WTC11 (cell line): ENCODE measurements at regions not wholly inside any gene's neighbourhood (a gene's known extent, or its start where the extent isn't known, plus 50 kb on each side); places are given as distances from the start of the nearest gene placed in this dataset.
"Not testable (repeated sequence)": the region's sequence is repeated elsewhere in the genome, so short reads cannot be mapped to it uniquely, and the experiment has no call there.

Experiments used
- ATAC-seq: fragments of 200-7000 bp; cut with Tn5 transposase; 2 replicates; pipeline ENCODE4 v1.10.0; 2021; ENCODE audit warnings: mild to moderate bottlenecking, moderate library complexity
- CTCF ChIA-PET: fragments of 300-600 bp; sonication (Branson Sonifier 250); formaldehyde crosslinking; loops from one replicate; lab custom pipeline; 2021; ENCODE audit warnings: antibody characterized with exemption; lab: Charles Lee
- POLR2A ChIA-PET: fragments of 350-600 bp; sonication (Branson Sonifier 250); formaldehyde crosslinking; loops from one replicate; lab custom pipeline; 2021; ENCODE audit warnings: antibody characterized with exemption; lab: Charles Lee
- DNase-seq: peaks from one replicate; pipeline ENCODE4 v3.0.0; 2021; ENCODE audit warnings: low spot score
- H3K27ac Mint-ChIP-seq: 2 replicates; pipeline ENCODE4 v1.8.0; 2021; ENCODE audit warnings: mixed read lengths
- H3K27me3 Mint-ChIP-seq: 2 replicates; pipeline ENCODE4 v1.8.0; 2021; ENCODE audit warnings: low read depth, mild to moderate bottlenecking, moderate library complexity, mixed read lengths
- H3K36me3 Mint-ChIP-seq: 2 replicates; pipeline ENCODE4 v1.8.0; 2021; ENCODE audit warnings: mixed read lengths
- H3K4me1 Mint-ChIP-seq: 2 replicates; pipeline ENCODE4 v1.8.0; 2022; ENCODE audit warnings: mixed read lengths
- H3K4me3 Mint-ChIP-seq: 2 replicates; pipeline ENCODE4 v1.8.0; 2021; ENCODE audit warnings: mild to moderate bottlenecking, moderate library complexity, mixed read lengths
- H3K9me3 Mint-ChIP-seq: 2 replicates; pipeline ENCODE4 v1.8.0; 2021; ENCODE audit warnings: mixed read lengths
- CREB1 ChIP-seq: sonication (generic); formaldehyde crosslinking; IDR thresholded peaks from 2 replicates; pipeline ENCODE4 v1.8.0; 2023; ENCODE audit warnings: mild to moderate bottlenecking, missing genetic modification reagents
- HMGA2 ChIP-seq: fragments of 250-450 bp; sonication (Bioruptor Pico); IDR thresholded peaks from 2 replicates; pipeline ENCODE4 v1.4.0; 2021; ENCODE audit warnings: mild to moderate bottlenecking, moderate library complexity
- NFE2L1 ChIP-seq: sonication (generic); formaldehyde crosslinking; IDR thresholded peaks from 2 replicates; pipeline ENCODE4 v1.8.1; 2023; ENCODE audit warnings: missing genetic modification reagents
- PREB ChIP-seq: sonication (generic); formaldehyde crosslinking; IDR thresholded peaks from 2 replicates; pipeline ENCODE4 v1.8.1; 2022; ENCODE audit warnings: mild to moderate bottlenecking, missing genetic modification reagents, moderate library complexity, borderline replicate concordance
- PRRX2 ChIP-seq: fragments of 250-450 bp; sonication (Bioruptor Pico); IDR thresholded peaks from 2 replicates; pipeline ENCODE4 v1.8.0; 2021; ENCODE audit warnings: mild to moderate bottlenecking
- SMAD4 ChIP-seq: sonication (generic); formaldehyde crosslinking; IDR thresholded peaks from 2 replicates; pipeline ENCODE4 v1.8.0; 2022; ENCODE audit warnings: mild to moderate bottlenecking, missing genetic modification reagents
- TEAD1 ChIP-seq: sonication (generic); formaldehyde crosslinking; IDR thresholded peaks from 2 replicates; pipeline ENCODE4 v1.8.0; 2022; ENCODE audit warnings: mild to moderate bottlenecking, missing genetic modification reagents
- TEAD4 ChIP-seq: sonication (generic); formaldehyde crosslinking; IDR thresholded peaks from 2 replicates; pipeline ENCODE4 v1.8.0; 2022; ENCODE audit warnings: mild to moderate bottlenecking, missing genetic modification reagents
- USF1 ChIP-seq: sonication (generic); formaldehyde crosslinking; IDR thresholded peaks from 2 replicates; pipeline ENCODE4 v1.8.0; 2022; ENCODE audit warnings: mild to moderate bottlenecking, missing genetic modification reagents
- ZBTB21 ChIP-seq: sonication (generic); formaldehyde crosslinking; IDR thresholded peaks from 2 replicates; pipeline ENCODE4 v1.8.1; 2023; ENCODE audit warnings: mild to moderate bottlenecking, missing genetic modification reagents, borderline replicate concordance
- ZNF219 ChIP-seq: sonication (generic); formaldehyde crosslinking; IDR thresholded peaks from 2 replicates; pipeline ENCODE4 v1.8.0; 2023; ENCODE audit warnings: missing genetic modification reagents, mild to moderate bottlenecking, borderline replicate concordance
- ZNF317 ChIP-seq: sonication (generic); formaldehyde crosslinking; IDR thresholded peaks from 2 replicates; pipeline ENCODE4 v1.8.1; 2023; ENCODE audit warnings: low read depth, mild to moderate bottlenecking, moderate library complexity, missing genetic modification reagents, borderline replicate concordance
- ZNF671 ChIP-seq: fragments of 250-450 bp; sonication (Bioruptor Pico); IDR thresholded peaks from 2 replicates; pipeline ENCODE4 v1.8.0; 2021; ENCODE audit warnings: mild to moderate bottlenecking
- TF ChIP-seq, protein P1 (sequence below): fragments of 250-450 bp; sonication (Bioruptor Pico); IDR thresholded peaks from 2 replicates; pipeline ENCODE4 v2.1.2; 2022; ENCODE audit warnings: mild to moderate bottlenecking, moderate library complexity
- TF ChIP-seq, protein P2 (sequence below): sonication (generic); formaldehyde crosslinking; IDR thresholded peaks from 2 replicates; pipeline ENCODE4 v1.8.1; 2022; ENCODE audit warnings: mild to moderate bottlenecking, moderate library complexity, missing genetic modification reagents
- TF ChIP-seq, protein P3 (sequence below): sonication (generic); formaldehyde crosslinking; IDR thresholded peaks from 2 replicates; pipeline ENCODE4 v1.8.0; 2022; ENCODE audit warnings: mild to moderate bottlenecking, missing genetic modification reagents
- TF ChIP-seq, protein P4 (sequence below): sonication (generic); formaldehyde crosslinking; IDR thresholded peaks from 2 replicates; pipeline ENCODE4 v1.8.0; 2022; ENCODE audit warnings: mild to moderate bottlenecking, missing genetic modification reagents
- TF ChIP-seq, protein P5 (sequence below): fragments of 250-450 bp; sonication (Bioruptor Pico); conservative IDR thresholded peaks from 2 replicates; pipeline ENCODE4 v1.9.0; 2021; ENCODE audit warnings: mild to moderate bottlenecking

GRCh38 chr9:134531220-134531970, 110.2 kb upstream of the COL5A1 start:
- Mint-ChIP-seq H3K36me3 (peaks cover 2% of the 10 kb centered on the region; the same call in 1 of the 2 replicates), H3K27ac (no peak overlapping the region)
- no peak for DNase-seq
- TF ChIP-seq NFE2L1 (CRISPR knock-in tag) (no peak), PREB (no peak), HMGA2 (CRISPR knock-in tag) (no peak), CREB1 (CRISPR knock-in tag) (no peak), USF1 (CRISPR knock-in tag) (no peak)
- TF ChIP-seq, protein P1, sequence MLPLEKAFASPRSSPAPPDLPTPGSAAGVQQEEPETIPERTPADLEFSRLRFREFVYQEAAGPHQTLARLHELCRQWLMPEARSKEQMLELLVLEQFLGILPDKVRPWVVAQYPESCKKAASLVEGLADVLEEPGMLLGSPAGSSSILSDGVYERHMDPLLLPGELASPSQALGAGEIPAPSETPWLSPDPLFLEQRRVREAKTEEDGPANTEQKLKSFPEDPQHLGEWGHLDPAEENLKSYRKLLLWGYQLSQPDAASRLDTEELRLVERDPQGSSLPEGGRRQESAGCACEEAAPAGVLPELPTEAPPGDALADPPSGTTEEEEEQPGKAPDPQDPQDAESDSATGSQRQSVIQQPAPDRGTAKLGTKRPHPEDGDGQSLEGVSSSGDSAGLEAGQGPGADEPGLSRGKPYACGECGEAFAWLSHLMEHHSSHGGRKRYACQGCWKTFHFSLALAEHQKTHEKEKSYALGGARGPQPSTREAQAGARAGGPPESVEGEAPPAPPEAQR (CRISPR knock-in tag) = no peak
- TF ChIP-seq, protein P2, sequence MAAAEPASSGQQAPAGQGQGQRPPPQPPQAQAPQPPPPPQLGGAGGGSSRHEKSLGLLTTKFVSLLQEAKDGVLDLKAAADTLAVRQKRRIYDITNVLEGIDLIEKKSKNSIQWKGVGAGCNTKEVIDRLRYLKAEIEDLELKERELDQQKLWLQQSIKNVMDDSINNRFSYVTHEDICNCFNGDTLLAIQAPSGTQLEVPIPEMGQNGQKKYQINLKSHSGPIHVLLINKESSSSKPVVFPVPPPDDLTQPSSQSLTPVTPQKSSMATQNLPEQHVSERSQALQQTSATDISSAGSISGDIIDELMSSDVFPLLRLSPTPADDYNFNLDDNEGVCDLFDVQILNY = no peak
- TF ChIP-seq, protein P3, sequence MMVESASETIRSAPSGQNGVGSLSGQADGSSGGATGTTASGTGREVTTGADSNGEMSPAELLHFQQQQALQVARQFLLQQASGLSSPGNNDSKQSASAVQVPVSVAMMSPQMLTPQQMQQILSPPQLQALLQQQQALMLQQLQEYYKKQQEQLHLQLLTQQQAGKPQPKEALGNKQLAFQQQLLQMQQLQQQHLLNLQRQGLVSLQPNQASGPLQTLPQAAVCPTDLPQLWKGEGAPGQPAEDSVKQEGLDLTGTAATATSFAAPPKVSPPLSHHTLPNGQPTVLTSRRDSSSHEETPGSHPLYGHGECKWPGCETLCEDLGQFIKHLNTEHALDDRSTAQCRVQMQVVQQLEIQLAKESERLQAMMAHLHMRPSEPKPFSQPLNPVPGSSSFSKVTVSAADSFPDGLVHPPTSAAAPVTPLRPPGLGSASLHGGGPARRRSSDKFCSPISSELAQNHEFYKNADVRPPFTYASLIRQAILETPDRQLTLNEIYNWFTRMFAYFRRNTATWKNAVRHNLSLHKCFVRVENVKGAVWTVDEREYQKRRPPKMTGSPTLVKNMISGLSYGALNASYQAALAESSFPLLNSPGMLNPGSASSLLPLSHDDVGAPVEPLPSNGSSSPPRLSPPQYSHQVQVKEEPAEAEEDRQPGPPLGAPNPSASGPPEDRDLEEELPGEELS (CRISPR knock-in tag) = no peak
- TF ChIP-seq, all 79 proteins: peak for 0
- H3K9me3 Mint-ChIP-seq = peaks cover 35% of the 10 kb centered on the region
- CTCF ChIA-PET = no interaction called here
- no peak for ATAC-seq
- POLR2A ChIA-PET = interaction anchor here (1.0 kb wide), 1 partner anchor 9 kb away, joined by 4 read pairs; no protein-coding TSS in a partner anchor
- peaks cover 3% of the 10 kb centered on the region; the same call in 1 of the 2 replicates for H3K4me1 Mint-ChIP-seq
- no peaks in the 10 kb centered on the region; the same call in 1 of the 2 replicates for H3K27me3 Mint-ChIP-seq
- H3K4me3 Mint-ChIP-seq = no peak overlapping the region

DNA sequence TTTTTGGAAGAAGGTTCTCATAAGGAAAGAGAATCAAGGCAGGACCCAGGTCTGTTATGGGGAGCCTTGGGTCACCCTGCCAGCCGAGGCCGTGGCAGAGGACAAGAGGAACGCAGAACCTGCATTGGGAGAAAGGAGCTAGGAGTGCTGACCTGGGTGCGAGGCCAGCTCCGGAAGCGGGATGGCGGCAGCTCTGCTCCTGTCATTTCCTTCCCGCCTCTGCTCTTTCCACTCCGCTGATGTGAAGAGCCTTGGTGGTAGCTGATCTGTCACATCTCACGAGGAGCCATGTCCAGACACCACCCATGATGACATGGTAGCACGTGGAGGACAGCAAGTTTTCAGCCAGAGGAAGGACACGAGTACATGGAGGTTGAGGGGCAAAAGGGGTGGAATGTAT, 109.5 kb upstream of the COL5A1 start:
- ChIA-PET CTCF (no interaction called here), POLR2A (interaction anchor here (1.0 kb wide), 1 partner anchor 10 kb away, joined by 4 read pairs; no protein-coding TSS in a partner anchor)
- H3K4me1 Mint-ChIP-seq = peaks cover 3% of the 10 kb centered on the region; the same call in 1 of the 2 replicates
- TF ChIP-seq ZNF317 (CRISPR knock-in tag) (no peak), ZNF219 (CRISPR knock-in tag) (no peak), TEAD4 (CRISPR knock-in tag) (no peak), SMAD4 (CRISPR knock-in tag) (no peak), ZBTB21 (CRISPR knock-in tag) (no peak), TEAD1 (CRISPR knock-in tag) (no peak), ZNF671 (no peak), HMGA2 (CRISPR knock-in tag) (no peak), PRRX2 (CRISPR knock-in tag) (no peak)
- TF ChIP-seq, protein P4, sequence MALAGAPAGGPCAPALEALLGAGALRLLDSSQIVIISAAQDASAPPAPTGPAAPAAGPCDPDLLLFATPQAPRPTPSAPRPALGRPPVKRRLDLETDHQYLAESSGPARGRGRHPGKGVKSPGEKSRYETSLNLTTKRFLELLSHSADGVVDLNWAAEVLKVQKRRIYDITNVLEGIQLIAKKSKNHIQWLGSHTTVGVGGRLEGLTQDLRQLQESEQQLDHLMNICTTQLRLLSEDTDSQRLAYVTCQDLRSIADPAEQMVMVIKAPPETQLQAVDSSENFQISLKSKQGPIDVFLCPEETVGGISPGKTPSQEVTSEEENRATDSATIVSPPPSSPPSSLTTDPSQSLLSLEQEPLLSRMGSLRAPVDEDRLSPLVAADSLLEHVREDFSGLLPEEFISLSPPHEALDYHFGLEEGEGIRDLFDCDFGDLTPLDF (CRISPR knock-in tag) = no peak
- TF ChIP-seq, protein P5, sequence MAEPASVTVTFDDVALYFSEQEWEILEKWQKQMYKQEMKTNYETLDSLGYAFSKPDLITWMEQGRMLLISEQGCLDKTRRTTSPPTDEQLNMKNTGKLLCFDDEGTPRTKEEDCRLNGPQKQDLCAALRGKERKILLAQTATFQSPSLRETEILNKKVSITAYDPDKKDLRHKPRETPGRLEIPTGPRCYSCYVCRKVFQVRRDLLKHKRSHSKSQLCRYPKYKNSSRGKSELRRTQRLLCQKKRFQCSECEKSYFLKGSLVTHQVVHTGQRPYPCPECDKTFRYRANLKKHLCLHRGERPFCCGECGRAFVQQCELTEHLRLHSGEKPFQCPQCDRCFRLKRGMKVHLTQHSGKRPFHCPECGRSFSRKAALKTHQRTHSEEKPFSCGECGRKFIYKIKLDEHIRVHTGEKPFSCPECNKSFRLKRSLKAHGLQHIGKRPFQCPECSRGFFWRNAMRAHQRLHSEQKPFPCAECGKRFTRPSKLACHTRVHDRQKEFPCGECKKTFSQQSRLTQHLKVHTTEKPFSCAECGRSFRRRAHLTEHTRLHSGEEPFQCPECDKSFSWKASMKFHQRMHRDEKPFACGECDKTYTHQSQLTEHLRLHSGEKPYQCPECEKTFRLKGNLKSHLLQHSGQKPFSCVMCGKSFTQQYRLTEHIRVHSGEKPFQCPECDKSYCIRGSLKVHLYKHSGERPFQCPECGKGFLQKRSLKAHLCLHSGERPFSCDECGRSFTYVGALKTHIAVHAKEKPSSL (CRISPR knock-in tag) = no peak
- peaks cover 32% of the 10 kb centered on the region for H3K9me3 Mint-ChIP-seq
- ATAC-seq (no peak), DNase-seq (no peak)
- no peaks in the 10 kb centered on the region; the same call in 1 of the 2 replicates for H3K27me3 Mint-ChIP-seq
- H3K36me3 Mint-ChIP-seq = peaks cover 2% of the 10 kb centered on the region; the same call in 1 of the 2 replicates
- H3K4me3 Mint-ChIP-seq = no peak overlapping the region
- no peak overlapping the region for H3K27ac Mint-ChIP-seq

DNA sequence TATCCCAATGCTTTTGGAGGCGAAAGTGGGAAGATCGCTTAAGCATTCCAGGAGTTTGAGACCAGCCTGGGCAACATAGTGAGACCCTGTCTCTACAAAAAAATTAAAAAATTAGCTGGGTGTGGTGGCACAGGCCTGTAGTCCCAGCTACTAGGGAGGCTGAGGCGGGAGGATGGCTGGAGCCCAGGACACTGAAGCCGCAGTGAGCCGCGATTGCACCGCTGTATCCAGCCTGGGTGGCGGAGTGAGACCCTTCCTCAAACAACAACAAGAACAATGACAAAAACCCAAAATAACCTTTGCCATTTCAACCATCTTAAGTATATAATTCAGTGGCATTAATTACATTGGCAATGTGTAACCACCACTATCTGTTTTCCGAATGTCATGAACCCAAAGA, 108.9 kb upstream of the COL5A1 start:
- DNase-seq, H3K27ac Mint-ChIP-seq, H3K4me1 Mint-ChIP-seq, H3K36me3 Mint-ChIP-seq, ATAC-seq, CTCF ChIA-PET, H3K27me3 Mint-ChIP-seq, H3K4me3 Mint-ChIP-seq: not testable (repeated sequence)
- POLR2A ChIA-PET = interaction anchor here (1.0 kb wide), 1 partner anchor 10 kb away, joined by 4 read pairs; no protein-coding TSS in a partner anchor
- H3K9me3 Mint-ChIP-seq = peaks cover 31% of the 10 kb centered on the region
